ENCODE measurements at regions not wholly inside any gene's neighbourhood (a gene's known extent, or its start where the extent isn't known, plus 50 kb on each side); places are given as distances from the start of the nearest gene placed in this dataset.
"Not testable (repeated sequence)": the region's sequence is repeated elsewhere in the genome, so short reads cannot be mapped to it uniquely, and the experiment has no call there.

DNA sequence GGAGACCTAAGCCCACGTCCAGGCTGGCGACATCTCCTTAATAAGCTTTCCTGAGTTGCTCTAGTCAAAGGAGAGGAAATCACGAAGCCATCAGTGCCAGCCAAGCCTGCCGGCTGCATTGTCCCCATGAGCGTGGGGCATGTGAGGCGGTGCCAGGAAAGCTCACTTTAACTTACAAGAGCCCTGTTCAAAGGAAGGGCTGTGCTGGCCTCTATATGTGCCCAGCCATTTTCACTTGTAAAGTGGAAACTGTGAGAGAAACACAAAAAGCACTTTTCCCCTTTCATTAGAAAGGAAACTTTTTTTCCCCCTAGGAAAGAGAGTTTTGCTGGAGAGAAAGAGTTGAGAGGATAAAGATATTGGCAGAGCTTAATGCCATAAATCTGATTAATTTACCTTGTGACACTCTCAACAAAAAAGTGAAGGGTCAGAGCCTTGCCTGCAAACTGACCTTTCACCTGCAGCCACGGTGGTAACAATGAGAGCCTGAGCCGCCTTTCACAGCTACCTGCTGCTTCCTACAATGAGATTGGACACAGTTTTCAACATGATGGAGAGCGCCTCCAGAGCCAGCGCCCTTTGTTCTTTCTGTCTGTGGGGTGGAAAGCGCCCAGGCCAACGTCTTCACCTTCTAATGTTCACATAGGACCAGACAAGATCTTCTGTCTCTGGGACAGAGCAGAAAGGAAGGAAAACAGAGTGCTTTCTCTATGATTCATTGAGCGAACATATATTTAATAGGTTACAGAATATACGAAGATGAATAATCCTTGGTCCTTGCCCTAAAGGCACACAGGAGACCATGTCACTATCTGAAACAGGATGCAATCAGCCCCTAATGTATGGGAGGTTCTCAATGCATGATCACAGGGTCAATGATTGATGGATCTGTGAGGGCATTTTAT lies 233.1 kb upstream of the HES1 start:
- no peak for DNase-seq (ENCODE audit: low read depth in 3 of 3)

GRCh38 chr3:193903512-193903817 lies 232.5 kb upstream of the HES1 start:
- DNase-seq (ENCODE audit: low read depth in 3 of 3), result no peak

DNA sequence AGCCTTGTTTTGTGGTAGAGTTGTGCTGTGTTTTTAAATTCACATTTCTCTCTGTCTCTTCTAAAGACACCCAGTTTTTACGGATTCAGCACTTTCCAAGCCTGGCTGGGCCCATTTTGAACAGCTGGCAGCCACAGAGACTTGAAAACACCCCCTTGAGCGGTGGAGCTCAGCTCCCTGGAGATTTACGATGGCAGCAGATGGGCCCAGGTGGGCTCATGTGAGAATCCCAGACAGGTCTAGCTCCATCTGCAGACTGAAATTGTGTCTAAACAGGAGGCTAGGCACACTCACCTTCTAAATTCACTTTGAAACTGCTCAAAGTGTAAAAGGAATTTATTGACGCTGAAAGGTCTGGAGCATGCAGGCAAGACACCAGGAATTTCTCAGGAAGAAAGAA lies 232.0 kb upstream of the HES1 start:
- no peak for DNase-seq (ENCODE audit: low read depth in 3 of 3)

DNA sequence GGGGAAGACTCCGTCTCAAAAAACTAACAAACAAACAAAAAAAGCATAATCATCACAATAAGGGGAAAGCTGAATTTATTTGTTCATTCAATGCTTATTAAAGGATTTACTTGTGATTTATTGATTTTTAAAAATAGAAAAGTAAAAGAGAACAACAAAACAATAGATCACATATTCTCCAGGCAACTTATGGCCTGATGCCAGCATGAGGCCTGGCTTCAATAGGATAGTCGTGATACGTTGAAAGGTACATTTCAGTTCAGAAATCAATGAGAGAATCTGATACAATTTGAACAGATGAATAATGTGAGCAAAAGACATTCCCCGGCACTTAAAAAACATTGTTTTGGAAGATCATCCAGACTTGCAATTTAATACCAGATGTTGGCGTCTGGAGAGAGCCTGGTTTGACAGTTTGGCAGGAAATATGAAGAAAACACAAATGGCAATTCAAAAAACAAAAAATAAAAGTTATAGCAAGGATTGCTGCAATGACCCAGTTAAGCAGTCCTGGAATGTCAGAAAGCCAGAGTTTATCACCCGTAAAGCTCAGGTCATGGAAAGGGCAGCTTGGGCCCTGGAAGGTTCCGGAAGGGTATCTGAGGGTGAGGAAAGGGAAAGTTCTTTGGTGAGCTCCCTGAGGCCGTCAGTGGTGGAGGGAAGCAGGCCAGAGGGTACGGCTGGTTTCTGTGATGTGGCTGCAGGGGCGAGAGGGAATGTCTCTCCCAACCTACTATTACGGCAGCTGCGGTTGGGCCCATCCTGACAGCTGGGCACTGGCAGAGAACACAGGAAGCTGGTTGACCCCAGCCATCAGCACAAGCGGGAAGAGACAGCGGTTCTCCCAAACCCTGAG lies 230.2 kb upstream of the HES1 start:
- no peak for DNase-seq (ENCODE audit: low read depth in 3 of 3)

GRCh38 chr3:193906849-193907410 lies 229.0 kb upstream of the HES1 start:
- no peak for DNase-seq (ENCODE audit: low read depth in 3 of 3)

DNA sequence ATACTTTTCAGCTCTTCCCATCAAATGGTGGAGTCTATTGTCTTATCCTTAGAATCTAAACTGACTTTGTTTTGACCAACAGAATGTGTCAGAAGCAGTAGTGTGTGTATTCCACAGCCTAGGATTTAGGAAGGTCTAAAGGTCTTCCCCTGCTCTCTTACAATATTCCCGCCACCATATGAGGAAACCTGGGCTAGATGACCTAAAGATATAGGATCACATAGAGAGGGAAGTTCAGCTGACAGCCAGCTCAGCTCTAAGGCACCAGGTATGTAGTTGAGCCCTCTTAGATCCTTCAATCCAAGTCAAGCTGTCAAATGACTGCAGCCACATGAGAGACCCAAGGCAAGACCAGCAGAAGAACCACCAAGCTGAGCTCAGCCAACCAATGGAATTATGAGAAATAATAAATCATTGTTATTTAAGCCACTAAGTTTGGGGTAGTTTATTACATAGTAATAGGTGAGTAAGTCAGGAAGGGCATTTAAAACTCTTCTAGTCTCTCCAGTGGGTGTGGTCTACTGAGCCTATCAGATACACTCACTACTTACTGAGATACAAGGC lies 227.7 kb upstream of the HES1 start:
- DNase-seq (ENCODE audit: low read depth in 3 of 3), result no peak

GRCh38 chr3:193909387-193909786 lies 226.6 kb upstream of the HES1 start:
- DNase-seq (ENCODE audit: low read depth in 3 of 3), result no peak

DNA sequence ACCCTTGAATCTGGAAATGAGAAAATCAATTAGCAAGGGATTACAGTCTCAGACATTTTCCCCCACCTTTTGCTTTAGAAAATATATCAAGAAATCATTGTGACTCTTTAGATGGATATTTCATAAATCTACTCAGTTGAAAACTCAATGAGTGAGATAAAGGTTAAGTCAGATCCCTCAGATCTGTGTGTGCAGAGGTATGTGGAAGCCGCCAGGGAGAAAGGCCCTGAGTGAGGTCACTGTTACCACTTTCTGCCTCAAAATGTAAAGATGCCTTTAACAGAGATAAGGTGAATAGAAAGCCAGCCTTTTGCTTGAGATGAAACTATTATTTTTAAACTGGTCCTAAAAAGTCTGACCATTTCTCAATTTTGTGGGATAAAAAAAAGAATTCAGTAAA lies 225.6 kb upstream of the HES1 start:
- DNase-seq (ENCODE audit: low read depth in 3 of 3), result no peak

DNA sequence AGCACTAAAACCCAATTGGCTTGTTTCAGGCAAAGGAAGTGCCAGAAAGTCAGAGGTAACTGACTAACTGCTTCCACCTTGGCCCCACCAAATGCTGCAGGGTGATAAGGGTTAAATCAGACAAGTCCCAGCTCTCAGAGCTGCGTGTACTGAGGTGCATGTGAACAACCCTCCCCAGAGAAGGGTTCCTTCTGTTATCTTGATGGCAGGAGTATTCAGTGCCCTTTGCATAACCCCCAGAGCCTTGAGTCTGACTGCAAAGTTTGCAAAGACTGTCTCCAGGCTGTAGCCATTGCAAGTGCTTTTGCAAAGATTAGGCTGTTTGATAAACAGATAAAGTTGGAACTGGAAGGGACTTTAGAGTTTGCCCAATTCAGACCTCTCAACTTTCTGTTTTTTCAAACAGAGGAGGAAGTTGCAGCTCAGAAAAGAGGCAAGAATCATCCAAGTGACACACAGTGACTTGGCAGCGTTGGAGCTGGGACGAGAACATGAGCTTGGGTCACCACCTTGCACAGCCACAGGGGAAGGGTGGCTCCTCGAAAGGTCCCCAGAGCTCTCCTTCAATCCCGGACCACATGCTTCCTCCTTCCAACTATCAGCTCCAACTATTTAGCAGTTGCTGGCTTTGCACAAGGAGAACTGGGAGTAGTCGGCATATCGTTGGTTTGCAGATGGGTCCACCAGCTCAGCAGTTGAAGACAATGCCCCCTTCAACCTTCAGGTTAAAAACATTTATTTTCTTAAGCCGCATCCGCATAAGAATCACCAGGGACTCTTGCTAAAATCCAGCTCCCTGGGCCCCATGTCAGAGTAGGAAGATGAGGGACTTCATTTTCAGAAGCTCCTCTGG lies 224.8 kb upstream of the HES1 start:
- no peak for DNase-seq (ENCODE audit: low read depth in 3 of 3)

DNA sequence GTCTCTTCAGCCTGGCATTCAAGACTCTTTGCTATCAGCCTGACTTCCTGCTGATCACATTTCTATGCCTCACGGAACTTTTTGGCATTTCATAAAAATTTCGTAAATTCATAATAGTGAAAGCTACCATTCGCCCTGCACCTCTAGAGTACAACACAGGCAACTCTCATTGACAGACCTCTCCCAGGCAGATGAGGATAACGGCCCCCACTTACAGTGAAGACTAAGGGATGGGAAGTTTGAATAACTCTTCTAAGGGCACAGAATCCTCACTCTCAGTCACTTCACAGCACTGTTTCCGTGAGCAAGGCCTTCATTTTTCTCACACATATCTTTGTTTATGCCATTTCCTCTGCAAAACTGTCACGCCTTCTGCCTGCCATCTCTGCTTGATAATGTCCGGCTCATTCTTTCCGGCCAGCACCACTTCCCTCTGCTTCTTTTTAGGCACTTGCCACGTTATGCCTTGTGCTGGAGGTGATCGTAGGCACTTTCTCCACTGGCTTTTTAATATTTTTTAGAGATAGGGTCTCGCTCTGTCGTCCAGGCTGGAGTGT lies 224.1 kb upstream of the HES1 start:
- DNase-seq (ENCODE audit: low read depth in 3 of 3), result no peak

- no peak for DNase-seq (ENCODE audit: low read depth in 3 of 3)
These were observed 223.2 kb upstream of the HES1 start for GRCh38 chr3:193912621-193913178.

DNA sequence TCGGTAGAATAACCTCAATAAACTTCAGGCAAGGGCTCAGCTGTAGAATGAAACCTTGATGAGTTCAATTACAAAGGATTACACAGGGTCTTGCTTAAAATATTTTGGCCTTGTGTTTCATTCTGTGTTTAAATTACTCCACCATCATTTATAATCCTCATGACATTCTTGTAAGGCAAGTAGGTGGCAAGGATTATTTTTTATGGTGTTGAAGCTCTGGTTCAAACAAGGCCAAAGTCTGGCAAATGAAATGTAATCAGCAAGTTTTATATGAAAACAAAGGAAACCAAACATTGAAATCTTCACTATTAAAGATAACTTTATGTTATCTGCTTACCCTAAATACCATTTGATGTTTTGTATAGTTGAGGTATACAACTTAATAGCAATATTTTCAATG lies 221.3 kb upstream of the HES1 start:
- no peak for DNase-seq (ENCODE audit: low read depth in 3 of 3)

- DNase-seq (ENCODE audit: low read depth in 3 of 3), result no peak
These were observed 220.8 kb upstream of the HES1 start for GRCh38 chr3:193915099-193915498.

- no peak for DNase-seq (ENCODE audit: low read depth in 3 of 3)
These were observed 220.3 kb upstream of the HES1 start for GRCh38 chr3:193915613-193916012.

DNA sequence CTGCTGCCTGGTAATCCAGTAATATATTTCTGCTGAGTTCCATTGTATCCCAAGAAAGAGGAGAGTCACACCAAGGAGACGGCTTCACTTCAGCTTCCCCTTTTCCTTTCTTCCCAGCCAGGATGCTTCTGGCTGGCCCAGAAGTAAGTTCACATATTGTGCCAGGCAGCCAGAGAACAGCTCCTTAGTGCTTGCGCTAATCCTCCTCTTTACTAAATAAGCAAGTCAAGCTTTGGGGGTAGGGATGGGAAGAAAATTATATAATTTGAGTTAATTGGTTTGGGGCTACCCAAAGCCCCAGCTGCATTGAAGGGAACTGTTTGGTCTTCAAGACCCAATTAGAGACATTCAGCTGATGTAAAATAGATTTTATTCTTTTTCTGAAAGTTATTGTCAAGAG lies 218.8 kb upstream of the HES1 start:
- DNase-seq (ENCODE audit: low read depth in 3 of 3), result no peak

- DNase-seq (ENCODE audit: low read depth in 3 of 3), result no peak
These were observed 214.5 kb upstream of the HES1 start for GRCh38 chr3:193921465-193921864.

DNA sequence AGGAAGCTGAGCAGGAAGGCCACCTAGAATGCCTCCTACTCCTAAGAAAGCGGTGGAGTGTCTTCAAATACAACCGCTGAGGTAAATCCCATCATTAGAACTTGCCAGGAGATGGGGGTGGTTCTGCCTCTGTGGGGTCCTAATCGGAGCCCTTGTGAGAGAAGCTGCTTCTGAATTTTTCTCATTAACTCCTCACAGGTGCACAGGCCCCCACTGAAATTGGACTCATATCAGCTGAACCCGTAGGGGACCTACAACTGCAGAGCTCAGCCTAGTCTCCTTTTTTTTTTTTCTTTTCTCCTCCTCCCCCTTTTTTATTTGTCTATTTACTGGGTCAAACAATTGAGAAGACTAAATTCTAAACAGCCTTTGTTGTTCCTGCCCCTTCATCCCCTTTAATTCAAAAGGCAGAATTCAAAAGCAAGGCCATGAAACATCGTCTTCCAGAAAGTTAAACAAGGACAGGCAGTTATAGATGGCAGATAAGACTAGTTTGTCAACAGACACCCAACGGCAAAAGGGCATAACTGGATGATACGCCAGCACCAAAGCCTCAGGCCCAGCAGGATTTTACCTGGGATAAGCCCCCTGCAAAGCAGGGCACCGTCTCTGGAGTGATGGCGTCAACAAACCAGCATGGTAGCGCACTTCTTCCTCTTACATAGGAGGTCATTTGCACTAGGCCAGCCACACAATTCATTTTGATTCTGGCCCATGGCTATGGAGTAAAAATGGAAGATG lies 213.7 kb upstream of the HES1 start:
- DNase-seq (ENCODE audit: low read depth in 3 of 3), result no peak

DNA sequence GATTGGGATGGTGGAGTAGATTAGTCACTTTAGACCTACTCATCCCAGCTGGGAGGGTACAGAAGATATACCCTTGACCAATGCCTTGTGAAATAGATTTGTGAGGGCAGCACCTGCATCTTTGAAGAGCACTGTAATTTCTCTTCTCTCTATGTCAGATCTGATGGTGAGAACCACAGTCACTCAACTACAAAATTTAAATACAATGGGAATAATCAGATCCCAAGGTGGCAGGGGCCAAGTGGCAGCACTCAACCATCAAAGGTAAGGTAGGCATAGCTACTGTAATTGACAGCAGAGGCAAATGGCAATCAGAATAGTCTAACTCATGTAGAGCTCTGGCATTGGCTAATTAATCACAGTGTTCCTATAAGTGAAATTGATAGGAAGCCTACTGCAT lies 212.0 kb upstream of the HES1 start:
- DNase-seq (ENCODE audit: low read depth in 3 of 3), result not testable (repeated sequence)

DNA sequence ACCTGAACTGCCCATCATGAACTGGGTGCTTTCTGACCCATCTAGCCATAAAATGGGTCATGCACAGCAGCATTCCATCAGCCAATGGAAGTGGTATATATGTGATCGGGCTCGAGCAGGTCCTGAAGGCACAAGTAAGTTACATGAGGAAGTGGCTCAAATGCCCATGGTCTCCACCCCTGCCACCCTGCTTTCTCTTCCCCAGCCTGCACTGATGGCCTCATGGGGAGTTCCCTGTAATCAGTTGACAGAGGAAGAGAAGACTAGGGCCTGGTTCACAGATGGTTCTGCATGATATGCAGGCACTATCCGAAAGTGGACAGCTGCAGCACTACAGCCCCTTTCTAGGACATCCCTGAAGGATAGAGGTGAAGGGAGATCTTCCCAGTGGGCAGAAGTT lies 209.9 kb upstream of the HES1 start:
- DNase-seq (ENCODE audit: low read depth in 3 of 3), result not testable (repeated sequence)
